ENCODE measurements at regions not wholly inside any gene's neighbourhood (a gene's known extent, or its start where the extent isn't known, plus 50 kb on each side); places are given as distances from the start of the nearest gene placed in this dataset.

GRCh38 chr13:99827011-99827772 lies 144.4 kb downstream of the ZIC5 start:
- Mint-ChIP-seq H3K27me3 (ENCODE audit: low read depth) (no peaks in the 10 kb centered on the region), H3K27ac (no peak overlapping the region), H3K9me3 (no peaks in the 10 kb centered on the region), H3K36me3 (no peaks in the 10 kb centered on the region), H3K4me1 (peaks cover 15% of the 10 kb centered on the region), H3K4me3 (no peak overlapping the region)
- ATAC-seq = no peak
- ChIA-PET CTCF (no interaction called here), POLR2A (no interaction called here)
- DNase-seq (ENCODE audit: low spot score) = no peak
- TF ChIP-seq RORB (CRISPR knock-in tag; IDR thresholded peaks at IDR 0.05) (no peak), ZNF396 (CRISPR knock-in tag; IDR thresholded peaks at IDR 0.05; ENCODE audit: borderline replicate concordance) (no peak), USF2 (CRISPR knock-in tag; IDR thresholded peaks at IDR 0.05) (no peak), ZNF219 (CRISPR knock-in tag; IDR thresholded peaks at IDR 0.05; ENCODE audit: borderline replicate concordance) (no peak), ZNF671 (CRISPR knock-in tag; IDR thresholded peaks at IDR 0.05) (no peak), ZNF232 (CRISPR knock-in tag; IDR thresholded peaks at IDR 0.05) (no peak), NR1H2 (CRISPR knock-in tag; IDR thresholded peaks at IDR 0.05) (no peak), ZNF423 (CRISPR knock-in tag; IDR thresholded peaks at IDR 0.05) (no peak), HMGXB4 (CRISPR knock-in tag; IDR thresholded peaks at IDR 0.05) (no peak), CREB1 (CRISPR knock-in tag; IDR thresholded peaks at IDR 0.05) (no peak), SMAD3 (CRISPR knock-in tag; IDR thresholded peaks at IDR 0.05; ENCODE audit: borderline replicate concordance) (no peak)

- POLR2A ChIA-PET = no interaction called here
- H3K27me3 Mint-ChIP-seq (ENCODE audit: low read depth) = no peaks in the 10 kb centered on the region
- ATAC-seq = no peak
- no peak for TF ChIP-seq ZNF219 (CRISPR knock-in tag; IDR thresholded peaks at IDR 0.05; ENCODE audit: borderline replicate concordance)
- no peak for TF ChIP-seq TEAD4 (CRISPR knock-in tag; IDR thresholded peaks at IDR 0.05)
- TF ChIP-seq E2F1 (CRISPR knock-in tag; IDR thresholded peaks at IDR 0.05) = no peak
- TF ChIP-seq FOXP1 (CRISPR knock-in tag; IDR thresholded peaks at IDR 0.05; ENCODE audit: borderline replicate concordance) = no peak
- no peak for TF ChIP-seq MYBL2 (CRISPR knock-in tag; IDR thresholded peaks at IDR 0.05)
- TF ChIP-seq STAT6 (CRISPR knock-in tag; conservative IDR thresholded peaks at IDR 0.05; ENCODE audit: low read depth) = no peak
- no peak for TF ChIP-seq ETV6 (CRISPR knock-in tag; IDR thresholded peaks at IDR 0.05)
- TF ChIP-seq GABPB1 (CRISPR knock-in tag; IDR thresholded peaks at IDR 0.05) = no peak
- TF ChIP-seq CTCF (IDR thresholded peaks at IDR 0.05) = no peak
- no peak for TF ChIP-seq ZNF317 (CRISPR knock-in tag; IDR thresholded peaks at IDR 0.05; ENCODE audit: borderline replicate concordance, low read depth)
- no peak for TF ChIP-seq PREB (CRISPR knock-in tag; IDR thresholded peaks at IDR 0.05; ENCODE audit: borderline replicate concordance)
- no peak for TF ChIP-seq PRRX2 (CRISPR knock-in tag; IDR thresholded peaks at IDR 0.05)
- TF ChIP-seq ZNF425 (CRISPR knock-in tag; conservative IDR thresholded peaks at IDR 0.05) = no peak
- TF ChIP-seq ELF4 (CRISPR knock-in tag; IDR thresholded peaks at IDR 0.05; ENCODE audit: low read depth) = no peak
Observed at GRCh38 chr13:99823961-99824360, 147.6 kb downstream of the ZIC5 start.

More at GRCh38 chr13:99823961-99824360, 147.6 kb downstream of the ZIC5 start:
- Mint-ChIP-seq H3K4me1 (peaks cover 18% of the 10 kb centered on the region), H3K36me3 (peaks cover 2% of the 10 kb centered on the region; the same call in 1 of the 2 replicates), H3K4me3 (no peak overlapping the region), H3K27ac (no peak overlapping the region), H3K9me3 (peaks cover 12% of the 10 kb centered on the region)
- DNase-seq (ENCODE audit: low spot score) = no peak
- CTCF ChIA-PET = interaction anchor here (0.6 kb wide), 1 partner anchor 1813 kb away, joined by 4 read pairs; no protein-coding TSS in a partner anchor
